ENCODE measurements at regions not wholly inside any gene's neighbourhood (a gene's known extent, or its start where the extent isn't known, plus 50 kb on each side); places are given as distances from the start of the nearest gene placed in this dataset.
"Not testable (repeated sequence)": the region's sequence is repeated elsewhere in the genome, so short reads cannot be mapped to it uniquely, and the experiment has no call there.

DNA sequence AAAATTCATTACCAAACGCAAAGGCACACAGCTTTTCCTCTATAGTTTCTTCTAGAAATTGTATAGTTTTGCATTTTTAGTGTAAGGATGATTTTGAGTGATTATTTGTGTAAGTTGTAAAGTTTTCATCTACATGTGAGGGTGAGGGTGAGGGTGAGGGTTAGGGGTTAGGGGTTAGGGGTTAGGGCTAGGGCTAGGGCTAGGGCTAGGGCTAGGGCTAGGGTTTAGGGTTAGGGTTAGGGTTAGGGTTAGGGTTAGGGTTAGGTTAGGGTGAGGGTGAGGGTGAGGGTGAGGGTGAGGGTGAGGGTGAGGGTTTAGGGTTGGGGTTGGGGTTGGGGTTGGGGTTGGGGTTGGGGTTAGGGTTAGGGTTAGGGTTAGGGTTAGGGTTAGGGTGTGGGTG lies 167.6 kb downstream of the METRNL start:
- H3K9ac ChIP-seq (ENCODE audit: control insufficient read depth, insufficient read depth, low read length); RAD21 ChIA-PET (ENCODE audit: unreplicated experiment); ATAC-seq; H3K4me1 ChIP-seq (ENCODE audit: control insufficient read depth, insufficient read depth, low read length); CTCF ChIA-PET; DNase-seq (ENCODE audit: low read depth, low spot score); H3K27me3 ChIP-seq (replicated peaks in 1 of 2; ENCODE audit: control insufficient read depth in 2 of 2, insufficient read depth in 2 of 2, low read length in 1 of 2); H3K9me3 ChIP-seq (replicated peaks; ENCODE audit: control insufficient read depth, insufficient read depth, low read length); FAIRE-seq; H3K4me2 ChIP-seq (ENCODE audit: control insufficient read depth, insufficient read depth); BruUV-seq (replicated peaks); H3K79me2 ChIP-seq (ENCODE audit: control insufficient read depth, insufficient read depth, low read length); H3K27ac ChIP-seq (ENCODE audit: control insufficient read depth, insufficient read depth); H4K20me1 ChIP-seq (ENCODE audit: control insufficient read depth, insufficient read depth); in situ Hi-C loops (cut with MboI); intact Hi-C loops (cut with micrococcal nuclease; ENCODE audit: unreplicated experiment); SMC1A ChIA-PET (ENCODE audit: uncharacterized antibody, unreplicated experiment); H3K4me3 ChIP-seq; H3K36me3 ChIP-seq (ENCODE audit: control insufficient read depth in 2 of 2, insufficient read depth in 2 of 2, low read length in 1 of 2); H2AFZ ChIP-seq (ENCODE audit: control insufficient read depth, low read depth, low read length); POLR2A ChIA-PET: not testable (repeated sequence)
- WGBS (ENCODE audit: insufficient coverage, insufficient replicate concordance, low lambda C conversion rate, missing lambda C conversion rate), result no CpG with 5 or more reads among the region's 1 CpG

Measured in GM12878 (cell line).